Activated CD8-positive, alpha-beta T cell treated with anti-CD3 and anti-CD28 coated beads for 36 hours (primary cell): ENCODE measurements at regions not wholly inside any gene's neighbourhood (a gene's known extent, or its start where the extent isn't known, plus 50 kb on each side); places are given as distances from the start of the nearest gene placed in this dataset.

Source experiments
- ATAC-seq: fragments of 200-7000 bp; cut with Tn5 transposase; one replicate; pipeline ENCODE4 v1.10.0; 2021; ENCODE audit warnings: mild to moderate bottlenecking, moderate library complexity
- CTCF ChIA-PET: fragments of 350-600 bp; sonication (Branson Sonifier 250); formaldehyde crosslinking; loops from one replicate; lab custom pipeline; 2021; ENCODE audit warnings: antibody characterized with exemption; lab: Charles Lee
- POLR2A ChIA-PET: fragments of 350-600 bp; sonication (Branson Sonifier 250); formaldehyde crosslinking; loops from one replicate; lab custom pipeline; 2021; ENCODE audit warnings: antibody characterized with exemption; lab: Charles Lee
- DNase-seq: peaks from one replicate; pipeline ENCODE4 v3.0.0-alpha.2; 2020
- H3K27ac Mint-ChIP-seq: one replicate; pipeline ENCODE4 v1.8.0; 2021; ENCODE audit warnings: mild to moderate bottlenecking, mixed read lengths
- H3K27me3 Mint-ChIP-seq: one replicate; pipeline ENCODE4 v1.8.0; 2021; ENCODE audit warnings: mixed read lengths
- H3K36me3 Mint-ChIP-seq: one replicate; pipeline ENCODE4 v1.8.0; 2021; ENCODE audit warnings: low read depth, mixed read lengths
- H3K4me1 Mint-ChIP-seq: one replicate; pipeline ENCODE4 v1.8.0; 2021; ENCODE audit warnings: low read depth, mixed read lengths
- H3K4me3 Mint-ChIP-seq: one replicate; pipeline ENCODE4 v1.8.0; 2021; ENCODE audit warnings: mild to moderate bottlenecking, moderate library complexity, mixed read lengths
- H3K9me3 Mint-ChIP-seq: one replicate; pipeline ENCODE4 v1.8.0; 2021; ENCODE audit warnings: mixed read lengths
- intact Hi-C: fragments of 100-400 bp; cut with micrococcal nuclease; formaldehyde crosslinking; loops from one replicate; pipeline ENCODE4 v1.10.0; 2022
- TF ChIP-seq, protein P1 (sequence below): fragments of 200-600 bp; IDR thresholded peaks from one replicate; pipeline ENCODE4 v1.8.0; 2022; ENCODE audit warnings: antibody characterized with exemption, mild to moderate bottlenecking

DNA sequence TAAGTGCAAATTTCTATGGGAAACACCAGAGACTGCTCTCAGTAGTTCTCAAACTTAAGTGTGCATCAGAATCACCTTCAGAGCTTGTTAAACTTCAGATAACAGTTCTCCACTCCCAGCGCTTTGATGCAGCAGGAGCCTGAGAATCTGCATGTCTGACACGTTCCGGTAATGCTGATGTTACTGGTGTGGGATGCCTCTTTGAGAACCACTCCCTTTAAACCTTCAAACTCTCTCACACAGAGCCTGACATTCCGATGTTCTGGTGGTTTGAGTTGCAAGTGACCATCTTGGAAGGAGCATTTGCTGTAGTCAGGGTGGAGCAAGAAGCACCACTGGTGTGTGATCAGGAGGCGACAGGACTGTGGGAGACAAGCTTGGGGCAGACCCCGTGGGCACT is 57.9 kb downstream of the OTOR start:
- ChIA-PET POLR2A (interaction anchor here (1.0 kb wide), 1 partner anchor 14 kb away, joined by 3 read pairs; no protein-coding TSS in a partner anchor), CTCF (interaction anchor here (4.1 to 6.3 kb wide), 2 partner anchors 15 to 625 kb away, joined by 53 to 71 read pairs; no protein-coding TSS in a partner anchor)
- TF ChIP-seq, protein P1, sequence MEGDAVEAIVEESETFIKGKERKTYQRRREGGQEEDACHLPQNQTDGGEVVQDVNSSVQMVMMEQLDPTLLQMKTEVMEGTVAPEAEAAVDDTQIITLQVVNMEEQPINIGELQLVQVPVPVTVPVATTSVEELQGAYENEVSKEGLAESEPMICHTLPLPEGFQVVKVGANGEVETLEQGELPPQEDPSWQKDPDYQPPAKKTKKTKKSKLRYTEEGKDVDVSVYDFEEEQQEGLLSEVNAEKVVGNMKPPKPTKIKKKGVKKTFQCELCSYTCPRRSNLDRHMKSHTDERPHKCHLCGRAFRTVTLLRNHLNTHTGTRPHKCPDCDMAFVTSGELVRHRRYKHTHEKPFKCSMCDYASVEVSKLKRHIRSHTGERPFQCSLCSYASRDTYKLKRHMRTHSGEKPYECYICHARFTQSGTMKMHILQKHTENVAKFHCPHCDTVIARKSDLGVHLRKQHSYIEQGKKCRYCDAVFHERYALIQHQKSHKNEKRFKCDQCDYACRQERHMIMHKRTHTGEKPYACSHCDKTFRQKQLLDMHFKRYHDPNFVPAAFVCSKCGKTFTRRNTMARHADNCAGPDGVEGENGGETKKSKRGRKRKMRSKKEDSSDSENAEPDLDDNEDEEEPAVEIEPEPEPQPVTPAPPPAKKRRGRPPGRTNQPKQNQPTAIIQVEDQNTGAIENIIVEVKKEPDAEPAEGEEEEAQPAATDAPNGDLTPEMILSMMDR: no peak
- no peaks in the 10 kb centered on the region for H3K4me1 Mint-ChIP-seq
- DNase-seq (no peak), ATAC-seq (no peak)
- intact Hi-C loops: loop anchor here (10.0 kb wide), 1 partner anchor 269 kb away; no protein-coding TSS in a partner anchor
- H3K9me3 Mint-ChIP-seq: no peaks in the 10 kb centered on the region
- H3K36me3 Mint-ChIP-seq: no peaks in the 10 kb centered on the region
- H3K27ac Mint-ChIP-seq: no peak overlapping the region
- peaks cover 43% of the 10 kb centered on the region for H3K27me3 Mint-ChIP-seq
- no peak overlapping the region for H3K4me3 Mint-ChIP-seq

DNA sequence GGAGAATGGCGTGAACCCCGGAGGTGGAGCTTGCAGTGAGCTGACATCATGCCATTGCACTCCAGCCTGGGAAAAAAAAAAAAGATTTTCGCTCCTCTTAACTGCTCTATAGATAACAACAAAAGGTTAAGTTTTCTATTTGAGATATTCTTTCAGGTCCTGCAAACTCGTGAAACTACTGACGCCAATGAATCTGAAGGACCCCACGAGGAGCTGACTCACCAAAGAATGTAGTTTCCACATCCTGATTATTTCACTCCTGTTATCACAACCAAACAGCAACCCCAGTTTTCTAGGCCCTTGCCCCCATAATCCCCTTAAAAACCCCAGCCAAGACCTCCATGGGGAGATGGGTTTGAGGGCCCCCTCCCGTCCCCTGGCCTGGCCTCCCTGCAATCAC is 58.7 kb downstream of the OTOR start:
- H3K4me3 Mint-ChIP-seq: no peak overlapping the region
- H3K9me3 Mint-ChIP-seq: no peaks in the 10 kb centered on the region
- H3K36me3 Mint-ChIP-seq: no peaks in the 10 kb centered on the region
- TF ChIP-seq, protein P1: no peak
- ChIA-PET POLR2A (no interaction called here), CTCF (interaction anchor here (4.1 kb wide), 1 partner anchor 14 kb away, joined by 53 read pairs; no protein-coding TSS in a partner anchor)
- no peaks in the 10 kb centered on the region for H3K4me1 Mint-ChIP-seq
- no peak overlapping the region for H3K27ac Mint-ChIP-seq
- ATAC-seq (no peak), DNase-seq (no peak)
- H3K27me3 Mint-ChIP-seq: peaks cover 43% of the 10 kb centered on the region
- intact Hi-C loops: loop anchor here (10.0 kb wide), 1 partner anchor 268 kb away; no protein-coding TSS in a partner anchor

DNA sequence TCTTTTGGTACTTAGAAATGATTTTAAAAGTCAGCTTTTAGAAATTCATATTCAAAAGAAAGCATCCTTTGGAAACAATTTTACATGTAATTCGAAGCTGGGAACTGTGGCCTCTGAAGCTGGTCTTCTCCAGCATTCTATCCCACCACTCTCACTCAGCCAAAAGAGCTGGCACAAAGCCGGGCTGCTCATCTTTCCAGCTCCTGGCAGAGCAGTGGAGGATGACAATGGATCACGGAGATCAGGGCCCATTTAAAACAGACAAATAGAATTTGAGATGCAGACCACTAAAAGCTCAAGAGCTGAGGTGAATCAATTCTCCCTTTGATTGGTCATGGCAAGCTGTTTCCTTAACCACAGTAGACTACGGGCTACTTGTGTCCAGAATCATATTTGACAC is 60.6 kb downstream of the OTOR start:
- Mint-ChIP-seq H3K9me3 (no peaks in the 10 kb centered on the region), H3K4me3 (no peak overlapping the region), H3K27me3 (peaks cover 27% of the 10 kb centered on the region), H3K4me1 (no peaks in the 10 kb centered on the region), H3K27ac (no peak overlapping the region), H3K36me3 (no peaks in the 10 kb centered on the region)
- POLR2A ChIA-PET: no interaction called here
- TF ChIP-seq, protein P1: no peak
- intact Hi-C loops: loop anchor here (10.0 kb wide), 1 partner anchor 266 kb away; no protein-coding TSS in a partner anchor
- CTCF ChIA-PET: interaction anchor here (0.8 to 1.7 kb wide), 3 partner anchors 10 to 81 kb away, joined by 4 to 11 read pairs (median 4); no protein-coding TSS in a partner anchor
- ATAC-seq (no peak), DNase-seq (no peak)

DNA sequence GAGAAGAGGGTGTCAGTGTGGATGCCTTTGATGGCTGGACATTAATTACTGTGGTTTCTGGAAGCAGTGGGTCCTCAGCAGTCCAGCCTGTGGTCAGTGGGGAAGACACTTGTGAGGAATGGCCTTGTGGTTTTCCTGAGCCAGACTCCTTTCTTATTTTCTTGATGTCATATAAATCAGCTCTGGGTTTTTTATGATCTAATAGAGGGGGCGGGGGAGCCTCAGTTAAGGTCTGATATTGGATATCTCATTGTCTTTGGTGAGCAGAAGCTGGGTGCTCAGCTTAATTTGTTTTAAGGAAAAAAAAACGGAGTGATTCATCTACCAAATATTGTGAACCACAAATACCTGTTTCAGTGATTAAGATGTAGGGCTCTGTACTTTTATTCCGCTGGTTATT is 62.1 kb downstream of the OTOR start:
- ATAC-seq (no peak), DNase-seq (no peak)
- H3K27ac Mint-ChIP-seq: no peak overlapping the region
- H3K9me3 Mint-ChIP-seq: no peaks in the 10 kb centered on the region
- no peaks in the 10 kb centered on the region for H3K36me3 Mint-ChIP-seq
- H3K4me1 Mint-ChIP-seq: no peaks in the 10 kb centered on the region
- ChIA-PET CTCF (interaction anchor here (0.8 to 2.2 kb wide), 2 partner anchors 11 to 12 kb away, joined by 3 to 27 read pairs; no protein-coding TSS in a partner anchor), POLR2A (no interaction called here)
- intact Hi-C loops: no loop called here
- TF ChIP-seq, protein P1: no peak
- H3K27me3 Mint-ChIP-seq: peaks cover 19% of the 10 kb centered on the region
- H3K4me3 Mint-ChIP-seq: no peak overlapping the region

DNA sequence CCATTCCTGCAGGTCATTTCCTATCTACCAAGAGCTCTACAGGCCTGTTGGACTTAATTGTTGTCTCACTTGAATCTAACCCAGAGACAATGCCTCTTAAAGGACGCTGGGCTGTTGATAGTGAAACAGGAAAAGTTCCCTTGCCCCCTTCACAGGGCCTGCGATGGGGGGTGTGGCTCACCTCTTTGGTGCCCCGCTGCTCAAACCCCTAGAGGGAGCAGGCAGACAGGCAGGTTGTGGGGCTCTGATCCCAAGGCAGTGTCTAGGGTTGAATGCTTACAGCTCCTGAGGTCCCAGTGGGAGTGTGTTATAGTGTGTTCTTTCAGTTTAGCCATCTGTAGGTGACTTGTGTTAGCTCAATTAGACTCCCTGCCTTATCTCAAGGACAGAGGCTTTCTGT is 68.0 kb downstream of the OTOR start:
- no peaks in the 10 kb centered on the region for H3K9me3 Mint-ChIP-seq
- peaks cover 13% of the 10 kb centered on the region for H3K27me3 Mint-ChIP-seq
- ATAC-seq: no peak
- intact Hi-C loops: no loop called here
- no peaks in the 10 kb centered on the region for H3K36me3 Mint-ChIP-seq
- H3K27ac Mint-ChIP-seq: no peak overlapping the region
- DNase-seq: no peak
- no peak overlapping the region for H3K4me3 Mint-ChIP-seq
- ChIA-PET POLR2A (no interaction called here), CTCF (interaction anchor here (1.5 to 1.8 kb wide), 2 partner anchors 12 to 14 kb away, joined by 7 to 9 read pairs; no protein-coding TSS in a partner anchor)
- TF ChIP-seq, protein P1: no peak
- H3K4me1 Mint-ChIP-seq: no peaks in the 10 kb centered on the region
